Left lung (tissue), 4 donors: ENCODE measurements at regions not wholly inside any gene's neighbourhood (a gene's known extent, or its start where the extent isn't known, plus 50 kb on each side); places are given as distances from the start of the nearest gene placed in this dataset.

Source experiments
- ATAC-seq: fragments of 200-7000 bp; cut with Tn5 transposase; one replicate; pipeline ENCODE4 v1.9.1; 2020; ENCODE audit warnings: moderate library complexity
- DNase-seq, 4 donors: peaks; one replicate each; pipeline ENCODE4 v3.0.0-alpha.2; 2013 to 2020
- H3K27ac ChIP-seq, 2 donors: fragments of 200-600 bp; sonication (generic) in 1 of 2; one replicate each; pipeline versions ENCODE4 v1.5.0 to v1.8.0; 2020 to 2021
- H3K27me3 ChIP-seq, 2 donors: fragments of 200-600 bp; sonication (generic) in 1 of 2; one replicate each; pipeline versions ENCODE4 v1.5.0 to v1.8.0; 2020 to 2021
- H3K36me3 ChIP-seq, 2 donors: fragments of 200-600 bp; sonication (generic) in 1 of 2; one replicate each; pipeline versions ENCODE4 v1.5.0 to v1.8.0; 2020 to 2021
- H3K4me1 ChIP-seq, 2 donors: fragments of 200-600 bp; one replicate each; pipeline ENCODE4 v1.8.0; 2021
- H3K4me3 ChIP-seq, 2 donors: fragments of 200-600 bp; sonication (generic) in 1 of 2; one replicate each; pipeline versions ENCODE4 v1.5.0 to v1.8.0; 2020 to 2021; ENCODE audit warnings: mild to moderate bottlenecking in 1 of 2
- H3K9me3 ChIP-seq, 2 donors: fragments of 200-600 bp; sonication (generic) in 1 of 2; one replicate each; pipeline versions ENCODE4 v1.5.0 to v1.8.0; 2020 to 2021
- intact Hi-C, 2 donors: fragments of 100-400 bp; cut with DNase I; formaldehyde crosslinking; loops; one replicate each; pipeline versions ENCODE4 v1.11.2 to v1.14.2; 2022
- TF ChIP-seq, protein P1 (sequence below), 2 donors: fragments of 200-600 bp; sonication (generic) in 1 of 2; IDR thresholded peaks; one replicate each; pipeline versions ENCODE4 v1.5.0 to v1.8.0; 2021; ENCODE audit warnings: antibody characterized with exemption in 2 of 2
- donor health status: DM: no; HTN: yes; CAD: no.
- donor health status: DM: no; HTN: no; CAD: no.

GRCh38 chr13:54658771-54659170 lies 1630.2 kb downstream of the OLFM4 start:
- TF ChIP-seq, protein P1, sequence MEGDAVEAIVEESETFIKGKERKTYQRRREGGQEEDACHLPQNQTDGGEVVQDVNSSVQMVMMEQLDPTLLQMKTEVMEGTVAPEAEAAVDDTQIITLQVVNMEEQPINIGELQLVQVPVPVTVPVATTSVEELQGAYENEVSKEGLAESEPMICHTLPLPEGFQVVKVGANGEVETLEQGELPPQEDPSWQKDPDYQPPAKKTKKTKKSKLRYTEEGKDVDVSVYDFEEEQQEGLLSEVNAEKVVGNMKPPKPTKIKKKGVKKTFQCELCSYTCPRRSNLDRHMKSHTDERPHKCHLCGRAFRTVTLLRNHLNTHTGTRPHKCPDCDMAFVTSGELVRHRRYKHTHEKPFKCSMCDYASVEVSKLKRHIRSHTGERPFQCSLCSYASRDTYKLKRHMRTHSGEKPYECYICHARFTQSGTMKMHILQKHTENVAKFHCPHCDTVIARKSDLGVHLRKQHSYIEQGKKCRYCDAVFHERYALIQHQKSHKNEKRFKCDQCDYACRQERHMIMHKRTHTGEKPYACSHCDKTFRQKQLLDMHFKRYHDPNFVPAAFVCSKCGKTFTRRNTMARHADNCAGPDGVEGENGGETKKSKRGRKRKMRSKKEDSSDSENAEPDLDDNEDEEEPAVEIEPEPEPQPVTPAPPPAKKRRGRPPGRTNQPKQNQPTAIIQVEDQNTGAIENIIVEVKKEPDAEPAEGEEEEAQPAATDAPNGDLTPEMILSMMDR (IDR thresholded peaks at IDR 0.05): no peak
- no peak overlapping the region for H3K27ac ChIP-seq
- no peaks in the 10 kb centered on the region for H3K4me1 ChIP-seq
- H3K27me3 ChIP-seq: no peaks in the 10 kb centered on the region
- H3K9me3 ChIP-seq: peaks cover 0 to 15% of the 10 kb centered on the region in 2 donors
- ATAC-seq: no peak
- no peaks in the 10 kb centered on the region for H3K36me3 ChIP-seq
- peak in 1 of 4 donors; percentile 64 for DNase-seq
- intact Hi-C loops: no loop called here
- no peak overlapping the region for H3K4me3 ChIP-seq

- DNase-seq: no peak
- Histone ChIP-seq H3K36me3 (no peaks in the 10 kb centered on the region), H3K27me3 (no peaks in the 10 kb centered on the region)
Observed at GRCh38 chr13:54660277-54660676, 1631.7 kb downstream of the OLFM4 start.

GRCh38 chr13:54676526-54677113 lies 1648.0 kb downstream of the OLFM4 start:
- H3K4me3 ChIP-seq: no peak overlapping the region
- H3K4me1 ChIP-seq: no peaks in the 10 kb centered on the region
- DNase-seq (peak in 1 of 4 donors; percentile 57), ATAC-seq (no peak)
- no peaks in the 10 kb centered on the region for H3K27me3 ChIP-seq
- H3K27ac ChIP-seq: no peak overlapping the region
- peaks cover 0 to 7% of the 10 kb centered on the region in 2 donors for H3K9me3 ChIP-seq
- no peaks in the 10 kb centered on the region for H3K36me3 ChIP-seq
- intact Hi-C loops: no loop called here
- TF ChIP-seq, protein P1 (IDR thresholded peaks at IDR 0.05): no peak

More at GRCh38 chr13:54660277-54660676, 1631.7 kb downstream of the OLFM4 start:
- Histone ChIP-seq H3K4me1 (no peaks in the 10 kb centered on the region), H3K27ac (no peak overlapping the region), H3K4me3 (no peak overlapping the region), H3K9me3 (peaks cover 0 to 14% of the 10 kb centered on the region in 2 donors)
- TF ChIP-seq, protein P1 (IDR thresholded peaks at IDR 0.05): no peak
- intact Hi-C loops: no loop called here
- ATAC-seq: no peak

DNA sequence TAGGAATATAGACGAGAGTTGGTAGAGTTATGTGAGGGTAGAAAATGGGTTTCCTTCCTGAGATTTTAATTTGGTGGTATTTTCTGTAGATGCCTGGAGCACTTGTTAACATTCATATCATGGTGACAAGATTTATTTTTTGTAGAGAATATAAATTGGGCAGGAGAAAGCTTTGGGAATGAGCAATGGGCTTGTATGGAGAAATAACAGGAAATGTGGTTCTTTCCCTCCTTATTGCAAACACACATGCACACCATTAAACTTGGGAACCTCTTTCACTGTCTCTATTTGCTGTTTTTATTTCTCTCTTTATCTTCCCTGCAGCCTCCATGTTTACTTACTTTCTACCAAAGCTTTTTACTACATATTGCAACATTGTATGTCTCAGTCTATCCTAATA lies 1653.6 kb downstream of the OLFM4 start:
- no peaks in the 10 kb centered on the region for H3K27me3 ChIP-seq
- H3K4me1 ChIP-seq: no peaks in the 10 kb centered on the region
- DNase-seq (no peak), ATAC-seq (no peak)
- no peaks in the 10 kb centered on the region for H3K36me3 ChIP-seq
- TF ChIP-seq, protein P1 (IDR thresholded peaks at IDR 0.05): no peak
- H3K4me3 ChIP-seq: no peak overlapping the region
- H3K27ac ChIP-seq: no peak overlapping the region
- no peaks in the 10 kb centered on the region for H3K9me3 ChIP-seq
- intact Hi-C loops: no loop called here

GRCh38 chr13:54687173-54687572 lies 1658.6 kb downstream of the OLFM4 start:
- intact Hi-C loops: no loop called here
- ATAC-seq: no peak

More at GRCh38 chr13:54687173-54687572, 1658.6 kb downstream of the OLFM4 start:
- Histone ChIP-seq H3K4me1 (no peaks in the 10 kb centered on the region), H3K36me3 (no peaks in the 10 kb centered on the region), H3K4me3 (no peak overlapping the region), H3K9me3 (peaks cover 0 to 2% of the 10 kb centered on the region in 2 donors), H3K27ac (no peak overlapping the region), H3K27me3 (no peaks in the 10 kb centered on the region)
- no peak for DNase-seq
- TF ChIP-seq, protein P1 (IDR thresholded peaks at IDR 0.05): no peak
